CD4-positive, CD25-positive, alpha-beta regulatory T cell (primary cell): ENCODE measurements at regions not wholly inside any gene's neighbourhood (a gene's known extent, or its start where the extent isn't known, plus 50 kb on each side); places are given as distances from the start of the nearest gene placed in this dataset.
"Not testable (repeated sequence)": the region's sequence is repeated elsewhere in the genome, so short reads cannot be mapped to it uniquely, and the experiment has no call there.

Experiments used
- ATAC-seq, 2 donors: fragments of 150-1000 bp; cut with Tn5 transposase; one replicate each; pipeline ENCODE4 v1.10.0; 2021; ENCODE audit warnings: low read depth in 2 of 2, moderate number of reproducible peaks in 2 of 2, moderate library complexity in 1 of 2
- DNase-seq, 3 donors: peaks; one replicate each; pipeline versions ENCODE4 v3.0.0 to v3.0.0-alpha.2; 2012 to 2022; ENCODE audit warnings: mixed read lengths in 1 of 3
- H3K27ac ChIP-seq: one replicate; pipeline ENCODE4 v1.7.0; 2013; ENCODE audit warnings: mild to moderate bottlenecking, low read length; ENCODE audit not compliant: insufficient read depth, poor library complexity, severe bottlenecking
- H3K27me3 ChIP-seq: one replicate; pipeline ENCODE4 v1.7.0; 2013; ENCODE audit warnings: low read length; ENCODE audit not compliant: control insufficient read depth, insufficient read depth
- H3K36me3 ChIP-seq: one replicate; pipeline ENCODE4 v1.7.0; 2013; ENCODE audit warnings: mild to moderate bottlenecking, low read length, moderate library complexity; ENCODE audit not compliant: control insufficient read depth, insufficient read depth
- H3K4me1 ChIP-seq: 2 replicates; pipeline ENCODE4 v1.7.0; 2013; ENCODE audit warnings: mild to moderate bottlenecking, low read length; ENCODE audit not compliant: insufficient read depth, control insufficient read depth, poor library complexity, severe bottlenecking
- H3K4me3 ChIP-seq: one replicate; pipeline ENCODE4 v1.7.0; 2013; ENCODE audit warnings: low read depth, mild to moderate bottlenecking, low read length, moderate library complexity
- H3K9me3 ChIP-seq, 2 experiments: 1 replicate in 1 of 2; 2 replicates in 1 of 2; pipeline ENCODE4 v1.7.0; 2013; ENCODE audit warnings: low read length in 2 of 2, mild to moderate bottlenecking in 1 of 2, moderate library complexity in 1 of 2; ENCODE audit not compliant: control insufficient read depth in 2 of 2
- H3K27ac Mint-ChIP-seq, 3 donors: one replicate each; pipeline ENCODE4 v1.8.0; 2020 to 2022; ENCODE audit warnings: mild to moderate bottlenecking in 3 of 3, mixed read lengths in 3 of 3, moderate library complexity in 2 of 3
- H3K27me3 Mint-ChIP-seq: one replicate; pipeline ENCODE4 v1.8.0; 2022; ENCODE audit warnings: mild to moderate bottlenecking, mixed read lengths
- H3K36me3 Mint-ChIP-seq: one replicate; pipeline ENCODE4 v1.8.0; 2020; ENCODE audit warnings: mixed read lengths
- H3K4me1 Mint-ChIP-seq, 4 donors: one replicate each; pipeline ENCODE4 v1.8.0; 2020 to 2022; ENCODE audit warnings: mixed read lengths in 4 of 4, mild to moderate bottlenecking in 1 of 4
- H3K4me3 Mint-ChIP-seq, 4 donors: one replicate each; pipeline ENCODE4 v1.8.0; 2020 to 2022; ENCODE audit warnings: mild to moderate bottlenecking in 4 of 4, mixed read lengths in 4 of 4, moderate library complexity in 3 of 4
- H3K9me3 Mint-ChIP-seq, 7 donors: one replicate each; pipeline ENCODE4 v1.8.0; 2020 to 2022; ENCODE audit warnings: mixed read lengths in 7 of 7, mild to moderate bottlenecking in 3 of 7, moderate library complexity in 2 of 7

DNA sequence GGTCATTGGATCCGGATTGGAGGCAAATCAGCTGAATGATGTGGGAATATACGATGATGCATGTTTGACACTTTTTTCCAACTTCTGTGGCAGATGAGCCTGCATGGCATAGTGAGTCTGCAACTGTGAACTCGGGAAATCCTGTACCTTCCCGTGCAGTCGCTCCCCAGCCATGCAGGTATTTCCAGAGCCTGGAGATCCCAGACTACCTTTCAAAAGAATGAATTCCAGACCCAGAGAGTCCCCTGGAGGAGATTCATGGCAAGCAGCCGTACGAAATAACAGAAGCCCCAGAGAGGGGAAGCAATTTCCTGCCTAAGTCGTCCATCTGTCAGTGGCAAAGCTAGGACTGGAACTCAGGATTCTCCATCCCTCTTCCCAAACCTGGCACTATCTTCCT is 75.7 kb upstream of the FAM20A start:
- H3K4me3 Mint-ChIP-seq: no peak overlapping the region
- H3K27ac Mint-ChIP-seq: no peak overlapping the region
- no peaks in the 10 kb centered on the region for H3K9me3 ChIP-seq
- H3K4me1 Mint-ChIP-seq: no peaks in the 10 kb centered on the region
- H3K27me3 Mint-ChIP-seq: peaks cover 15% of the 10 kb centered on the region
- H3K27me3 ChIP-seq: peaks cover 4% of the 10 kb centered on the region
- H3K4me1 ChIP-seq: no peaks in the 10 kb centered on the region
- no peak overlapping the region for H3K27ac ChIP-seq
- DNase-seq (no peak), ATAC-seq (no peak)
- no peaks in the 10 kb centered on the region for H3K36me3 ChIP-seq
- H3K36me3 Mint-ChIP-seq: no peaks in the 10 kb centered on the region
- H3K9me3 Mint-ChIP-seq: peaks cover 0 to 7% (median 0%) of the 10 kb centered on the region in 7 donors
- H3K4me3 ChIP-seq: no peak overlapping the region

- no peaks in the 10 kb centered on the region for H3K4me1 Mint-ChIP-seq
- no peaks in the 10 kb centered on the region for H3K36me3 ChIP-seq
- H3K9me3 Mint-ChIP-seq: peaks cover 0 to 8% (median 0%) of the 10 kb centered on the region in 7 donors
- H3K36me3 Mint-ChIP-seq: no peaks in the 10 kb centered on the region
- DNase-seq: no peak
- H3K27ac ChIP-seq: no peak overlapping the region
- no peaks in the 10 kb centered on the region for H3K4me1 ChIP-seq
- ATAC-seq: no peak
- no peaks in the 10 kb centered on the region for H3K9me3 ChIP-seq
- H3K4me3 ChIP-seq: no peak overlapping the region
- H3K27me3 Mint-ChIP-seq: peaks cover 15% of the 10 kb centered on the region
- peaks cover 4% of the 10 kb centered on the region for H3K27me3 ChIP-seq
- no peak overlapping the region for H3K27ac Mint-ChIP-seq
- no peak overlapping the region for H3K4me3 Mint-ChIP-seq
These were observed 74.6 kb upstream of the FAM20A start for GRCh38 chr17:68675723-68676122.

DNA sequence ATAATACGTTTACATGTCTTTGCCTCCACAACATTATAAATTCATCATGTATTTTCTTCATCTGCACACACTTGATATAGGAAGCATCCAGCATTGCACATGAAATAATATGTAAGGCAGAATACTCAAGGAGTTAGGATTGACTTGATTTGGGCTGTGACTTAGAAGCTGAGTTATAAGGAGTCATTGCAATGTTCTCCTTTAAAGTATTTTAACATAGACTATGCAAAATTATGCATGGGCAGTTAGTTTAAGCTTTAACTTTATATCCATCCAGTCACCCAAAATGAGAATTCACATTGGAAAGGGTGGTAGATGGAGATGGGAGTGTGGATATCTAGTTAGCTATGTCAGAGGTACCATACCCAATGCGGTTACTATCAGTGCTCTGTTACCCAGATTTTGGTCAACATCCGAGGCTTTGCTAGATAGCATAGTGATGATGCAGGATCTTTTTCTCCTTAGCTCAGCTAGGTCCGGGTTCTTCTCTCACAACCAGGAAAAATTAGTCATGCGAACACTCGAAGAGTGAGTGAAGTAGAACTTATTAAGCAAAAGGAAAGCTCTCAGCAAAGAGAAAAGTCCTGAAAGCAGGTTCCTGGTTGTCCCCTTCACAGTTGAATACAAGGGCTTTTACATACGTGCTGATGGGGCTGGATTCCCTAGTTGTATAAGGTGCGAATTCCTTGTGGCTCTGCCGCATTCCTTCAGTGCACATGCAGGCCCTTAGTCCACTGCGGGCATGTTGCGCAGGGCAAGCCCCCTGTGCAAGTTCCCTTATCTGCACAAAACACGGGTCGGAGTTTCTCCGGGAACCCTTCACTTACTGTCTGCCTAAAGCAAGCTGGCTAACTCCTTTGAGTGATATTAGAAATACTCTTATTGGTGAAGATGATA is 73.1 kb upstream of the FAM20A start:
- H3K27me3 Mint-ChIP-seq: peaks cover 11% of the 10 kb centered on the region
- peaks cover 0 to 8% (median 0%) of the 10 kb centered on the region in 7 donors for H3K9me3 Mint-ChIP-seq
- H3K36me3 Mint-ChIP-seq: no peaks in the 10 kb centered on the region

GRCh38 chr17:68670967-68671693 is 70.0 kb upstream of the FAM20A start:
- Mint-ChIP-seq H3K27me3 (peaks cover 13% of the 10 kb centered on the region), H3K4me3 (no peak overlapping the region), H3K4me1 (no peaks in the 10 kb centered on the region), H3K9me3 (peaks cover 0 to 4% (median 0%) of the 10 kb centered on the region in 7 donors), H3K36me3 (no peaks in the 10 kb centered on the region), H3K27ac (no peak overlapping the region)
- H3K36me3 ChIP-seq: no peaks in the 10 kb centered on the region
- H3K4me3 ChIP-seq: no peak overlapping the region
- H3K9me3 ChIP-seq: no peaks in the 10 kb centered on the region
- peaks cover 8% of the 10 kb centered on the region for H3K27me3 ChIP-seq
- ATAC-seq (no peak), DNase-seq (no peak)
- no peak overlapping the region for H3K27ac ChIP-seq
- no peaks in the 10 kb centered on the region for H3K4me1 ChIP-seq

More for the DNA sequence above, 73.1 kb upstream of the FAM20A start:
- ATAC-seq (no peak), DNase-seq (no peak)
- H3K27ac ChIP-seq: no peak overlapping the region
- no peaks in the 10 kb centered on the region for H3K9me3 ChIP-seq
- no peak overlapping the region for H3K4me3 ChIP-seq
- Mint-ChIP-seq H3K4me3 (no peak overlapping the region), H3K4me1 (no peaks in the 10 kb centered on the region), H3K27ac (no peak overlapping the region)
- peaks cover 4% of the 10 kb centered on the region for H3K27me3 ChIP-seq
- H3K4me1 ChIP-seq: no peaks in the 10 kb centered on the region
- H3K36me3 ChIP-seq: no peaks in the 10 kb centered on the region

DNA sequence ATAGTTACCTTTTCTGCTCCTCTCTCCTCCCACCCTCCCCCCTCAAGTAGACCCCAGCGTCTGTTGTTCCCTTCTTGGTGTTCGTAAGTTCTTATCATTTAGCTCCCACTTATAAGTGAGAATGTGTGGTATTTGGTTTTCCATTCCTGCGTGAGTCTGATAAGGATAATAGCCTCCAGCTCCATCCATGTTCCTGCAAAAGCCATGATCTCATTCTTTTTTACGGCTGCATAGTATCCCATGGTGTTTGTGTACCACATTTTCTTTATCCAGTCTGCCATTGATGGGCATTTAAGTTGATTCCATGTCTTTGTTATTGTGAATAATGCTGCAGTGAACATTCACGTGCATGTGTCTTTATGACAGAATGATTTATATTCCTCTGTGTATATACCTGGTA is 65.3 kb upstream of the FAM20A start:
- not testable (repeated sequence) for H3K27me3 Mint-ChIP-seq, H3K36me3 Mint-ChIP-seq

GRCh38 chr17:68665373-68665772 is 64.2 kb upstream of the FAM20A start:
- H3K4me3 Mint-ChIP-seq: no peak overlapping the region
- H3K4me1 Mint-ChIP-seq: no peaks in the 10 kb centered on the region
- Histone ChIP-seq H3K4me1 (no peaks in the 10 kb centered on the region), H3K36me3 (no peaks in the 10 kb centered on the region), H3K27me3 (peaks cover 4% of the 10 kb centered on the region), H3K27ac (no peak overlapping the region), H3K4me3 (no peak overlapping the region), H3K9me3 (no peaks in the 10 kb centered on the region)
- peaks cover 8% of the 10 kb centered on the region for H3K27me3 Mint-ChIP-seq
- no peaks in the 10 kb centered on the region for H3K36me3 Mint-ChIP-seq
- ATAC-seq: no peak
- no peak for DNase-seq
- H3K27ac Mint-ChIP-seq: no peak overlapping the region
- H3K9me3 Mint-ChIP-seq: peaks cover 0 to 2% (median 0%) of the 10 kb centered on the region in 7 donors

More for the DNA sequence above, 65.3 kb upstream of the FAM20A start:
- DNase-seq, H3K9me3 Mint-ChIP-seq, ATAC-seq, H3K36me3 ChIP-seq, H3K4me3 Mint-ChIP-seq, H3K27me3 ChIP-seq, H3K4me3 ChIP-seq, H3K9me3 ChIP-seq, H3K4me1 ChIP-seq, H3K27ac ChIP-seq, H3K4me1 Mint-ChIP-seq: not testable (repeated sequence)
- H3K27ac Mint-ChIP-seq: peak overlapping the region in 1 of 3 donors; percentile 79

- Mint-ChIP-seq H3K27me3 (peaks cover 4% of the 10 kb centered on the region), H3K4me1 (no peaks in the 10 kb centered on the region), H3K27ac (no peak overlapping the region), H3K36me3 (no peaks in the 10 kb centered on the region), H3K9me3 (peaks cover 0 to 6% (median 0%) of the 10 kb centered on the region in 7 donors), H3K4me3 (no peak overlapping the region)
- Histone ChIP-seq H3K36me3 (no peaks in the 10 kb centered on the region), H3K4me3 (no peak overlapping the region), H3K9me3 (no peaks in the 10 kb centered on the region), H3K27me3 (peaks cover 4% of the 10 kb centered on the region), H3K4me1 (no peaks in the 10 kb centered on the region), H3K27ac (no peak overlapping the region)
- no peak for DNase-seq
- no peak for ATAC-seq
These were observed 61.3 kb upstream of the FAM20A start for GRCh38 chr17:68662479-68662878.
